ENCODE measurements at regions not wholly inside any gene's neighbourhood (a gene's known extent, or its start where the extent isn't known, plus 50 kb on each side); places are given as distances from the start of the nearest gene placed in this dataset.

Small RNA genes lying in the stretch of these regions (small RNA-seq; reads per million reads assigned to genes)
- 0.12 to 0.25 reads per million in 2 donors for gene RF00002

All from adrenal gland (tissue), 2 donors.